Erythroblast (primary cell): ENCODE measurements at regions not wholly inside any gene's neighbourhood (a gene's known extent, or its start where the extent isn't known, plus 50 kb on each side); places are given as distances from the start of the nearest gene placed in this dataset.

ENCODE experiments used
- GATA1 ChIP-seq: IDR thresholded peaks from 2 replicates; pipeline ENCODE4 v1.6.1; 2011; ENCODE audit warnings: low read depth, mild to moderate bottlenecking, control low read depth, low read length, moderate library complexity
- POLR2A ChIP-seq: IDR thresholded peaks from 2 replicates; pipeline ENCODE4 v1.6.1; 2011; ENCODE audit warnings: mild to moderate bottlenecking, low read length

DNA sequence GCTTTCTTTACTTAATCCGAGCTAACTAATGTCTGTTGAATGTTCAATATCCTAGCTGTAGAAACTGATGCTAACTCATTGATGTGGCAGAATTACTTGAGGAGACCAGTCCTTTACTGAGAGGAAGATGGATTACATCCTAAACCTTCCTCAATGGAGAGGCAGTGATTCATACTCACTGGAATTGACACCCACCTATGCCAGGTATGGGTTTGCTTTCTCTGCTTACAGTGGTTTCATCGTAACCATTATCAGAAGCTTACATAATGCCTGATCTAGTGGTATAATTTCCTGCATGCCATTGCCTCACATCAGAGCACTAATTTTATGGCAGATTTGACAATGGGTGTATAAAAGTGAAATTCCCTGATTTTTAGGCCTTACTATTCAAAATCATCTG lies 384.7 kb downstream of the ANXA1 start:
- TF ChIP-seq POLR2A (no peak), GATA1 (no peak)
